ENCODE measurements at regions not wholly inside any gene's neighbourhood (a gene's known extent, or its start where the extent isn't known, plus 50 kb on each side); places are given as distances from the start of the nearest gene placed in this dataset.

DNA sequence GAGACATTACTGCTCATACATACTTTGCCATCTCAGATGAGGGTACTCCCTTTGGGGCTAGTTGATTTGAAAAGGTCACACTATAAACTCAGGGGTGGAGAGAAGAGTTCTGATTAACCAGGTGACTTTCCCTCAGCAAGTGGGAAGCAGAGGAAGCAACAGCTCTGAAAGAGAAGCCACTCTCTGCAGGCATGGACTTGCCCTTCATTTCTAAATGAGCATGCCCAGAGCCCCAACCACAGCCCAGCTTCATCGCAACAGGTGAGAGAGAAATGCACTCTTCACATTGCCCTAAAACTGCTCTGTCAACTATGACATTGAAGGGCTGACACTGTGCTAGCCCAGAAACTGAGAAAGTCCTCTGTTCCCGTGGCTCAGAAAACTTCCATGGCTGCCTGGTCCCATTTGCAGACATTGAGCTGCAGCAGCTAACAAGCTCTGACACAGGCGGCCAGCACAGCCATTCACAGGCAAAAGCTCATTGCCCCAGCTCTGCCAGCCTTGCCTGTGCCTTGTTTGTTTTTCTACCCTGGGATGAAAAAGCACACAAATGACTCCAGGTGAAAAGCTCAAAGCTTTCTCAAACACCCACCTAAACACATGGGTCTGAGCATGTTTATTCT lies 419.8 kb upstream of the DYNLRB2 start:
- Histone ChIP-seq H3K36me3 (no peaks in the 10 kb centered on the region), H3K4me1 (peaks cover 0 to 11% (median 0%) of the 10 kb centered on the region in 3 donors), H3K27me3 (no peaks in the 10 kb centered on the region), H3K4me3 (no peak overlapping the region), H3K9me3 (peaks cover 0 to 6% (median 0%) of the 10 kb centered on the region in 3 donors), H3K27ac (no peak overlapping the region)
- no peak for ATAC-seq
- 78% methylated on average over 3 of the region's 3 CpGs; no CpG with 5 or more reads in 1 of the 2 donors for WGBS, 2 donors (ENCODE audit: low coverage in 1 of 2)
- TF ChIP-seq EP300 (IDR thresholded peaks at IDR 0.05): no peak
- no peak for TF ChIP-seq POLR2AphosphoS5 (IDR thresholded peaks at IDR 0.05)
- TF ChIP-seq, protein P1, sequence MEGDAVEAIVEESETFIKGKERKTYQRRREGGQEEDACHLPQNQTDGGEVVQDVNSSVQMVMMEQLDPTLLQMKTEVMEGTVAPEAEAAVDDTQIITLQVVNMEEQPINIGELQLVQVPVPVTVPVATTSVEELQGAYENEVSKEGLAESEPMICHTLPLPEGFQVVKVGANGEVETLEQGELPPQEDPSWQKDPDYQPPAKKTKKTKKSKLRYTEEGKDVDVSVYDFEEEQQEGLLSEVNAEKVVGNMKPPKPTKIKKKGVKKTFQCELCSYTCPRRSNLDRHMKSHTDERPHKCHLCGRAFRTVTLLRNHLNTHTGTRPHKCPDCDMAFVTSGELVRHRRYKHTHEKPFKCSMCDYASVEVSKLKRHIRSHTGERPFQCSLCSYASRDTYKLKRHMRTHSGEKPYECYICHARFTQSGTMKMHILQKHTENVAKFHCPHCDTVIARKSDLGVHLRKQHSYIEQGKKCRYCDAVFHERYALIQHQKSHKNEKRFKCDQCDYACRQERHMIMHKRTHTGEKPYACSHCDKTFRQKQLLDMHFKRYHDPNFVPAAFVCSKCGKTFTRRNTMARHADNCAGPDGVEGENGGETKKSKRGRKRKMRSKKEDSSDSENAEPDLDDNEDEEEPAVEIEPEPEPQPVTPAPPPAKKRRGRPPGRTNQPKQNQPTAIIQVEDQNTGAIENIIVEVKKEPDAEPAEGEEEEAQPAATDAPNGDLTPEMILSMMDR (IDR thresholded peaks at IDR 0.05): no peak
- no peak for TF ChIP-seq POLR2A (IDR thresholded peaks at IDR 0.05)

DNA sequence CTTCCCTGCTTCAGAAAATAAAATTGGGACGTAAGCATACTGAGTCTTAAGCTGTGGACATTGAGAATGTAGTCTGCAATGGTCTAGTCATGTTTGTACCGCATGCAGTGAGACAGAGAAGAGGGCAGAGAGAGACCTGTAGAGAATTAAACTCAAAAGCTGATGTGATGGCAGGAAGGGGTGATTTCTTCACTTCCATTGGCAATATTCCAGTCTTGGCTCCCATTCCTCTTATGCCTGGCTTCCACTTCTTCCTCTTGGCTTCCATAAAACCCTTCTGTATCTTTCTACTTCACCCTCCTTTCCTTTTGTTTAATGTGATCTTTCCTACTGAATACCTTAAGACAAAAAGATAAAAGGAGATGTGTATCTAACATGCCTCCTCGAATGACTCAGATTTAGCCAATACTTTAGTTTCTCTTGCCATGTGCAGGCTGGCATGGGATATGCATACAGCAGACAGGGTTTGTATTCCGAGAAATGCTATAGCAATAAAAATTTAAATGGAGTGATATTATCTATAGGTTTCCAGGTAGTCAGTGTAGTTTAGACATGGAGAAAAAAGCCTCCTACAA lies 423.1 kb upstream of the DYNLRB2 start:
- Histone ChIP-seq H3K4me3 (no peak overlapping the region), H3K36me3 (no peaks in the 10 kb centered on the region), H3K27me3 (no peaks in the 10 kb centered on the region), H3K4me1 (peaks cover 0 to 8% (median 0%) of the 10 kb centered on the region in 3 donors), H3K9me3 (peaks cover 0 to 6% (median 0%) of the 10 kb centered on the region in 3 donors), H3K27ac (no peak overlapping the region)
- TF ChIP-seq, protein P1 (IDR thresholded peaks at IDR 0.05): no peak
- TF ChIP-seq POLR2AphosphoS5 (IDR thresholded peaks at IDR 0.05) (no peak), POLR2A (IDR thresholded peaks at IDR 0.05) (no peak), EP300 (IDR thresholded peaks at IDR 0.05) (no peak)
- 78 to 93% methylated on average over 3 to 4 of the region's 4 CpGs for WGBS, 2 donors (ENCODE audit: low coverage in 1 of 2)
- ATAC-seq: no peak

DNA sequence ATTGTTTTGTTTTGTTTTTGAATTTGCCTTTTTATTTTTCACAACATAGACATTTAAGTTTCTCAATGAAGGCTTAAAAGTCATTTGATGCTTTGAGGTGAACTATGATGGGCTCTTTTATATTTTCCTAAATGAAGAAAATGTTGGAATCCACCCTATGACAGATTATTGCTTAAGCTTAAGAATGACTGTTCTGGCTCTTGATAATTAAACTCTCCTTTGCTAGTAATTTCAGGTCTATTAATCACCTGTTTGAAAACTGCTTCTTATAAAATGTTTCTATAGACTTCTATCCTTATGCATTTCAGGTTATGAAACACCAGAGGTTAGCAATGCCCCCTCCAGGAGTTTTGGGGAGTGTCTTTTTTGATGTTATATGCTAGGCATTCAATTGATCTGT lies 424.1 kb upstream of the DYNLRB2 start:
- TF ChIP-seq EP300 (IDR thresholded peaks at IDR 0.05): no peak
- TF ChIP-seq POLR2AphosphoS5 (IDR thresholded peaks at IDR 0.05): no peak
- no peak for TF ChIP-seq POLR2A (IDR thresholded peaks at IDR 0.05)
- TF ChIP-seq, protein P1 (IDR thresholded peaks at IDR 0.05): no peak
- H3K4me3 ChIP-seq: no peak overlapping the region
- peaks cover 0 to 6% (median 0%) of the 10 kb centered on the region in 3 donors for H3K9me3 ChIP-seq
- H3K36me3 ChIP-seq: no peaks in the 10 kb centered on the region
- no peaks in the 10 kb centered on the region for H3K27me3 ChIP-seq
- no peak for ATAC-seq
- H3K27ac ChIP-seq: no peak overlapping the region
- H3K4me1 ChIP-seq: no peaks in the 10 kb centered on the region

DNA sequence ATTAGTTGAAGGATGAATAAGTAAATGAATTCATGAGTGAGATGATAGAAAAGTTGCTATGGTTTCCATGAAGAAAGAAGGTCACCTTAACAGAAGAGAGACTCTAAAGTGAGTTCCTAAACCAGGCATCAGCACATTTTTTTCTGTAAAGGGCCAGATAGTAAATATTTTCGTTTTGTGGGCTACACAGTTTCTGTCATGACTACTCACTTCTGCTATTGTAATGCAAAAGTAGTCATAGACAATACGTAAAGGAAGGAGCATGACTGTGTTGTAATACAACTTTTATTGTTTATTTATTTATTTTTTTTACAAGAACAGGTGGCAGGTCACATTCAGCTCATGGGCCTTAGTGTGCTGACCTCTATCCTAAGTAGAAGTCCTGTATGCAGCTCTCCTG lies 426.1 kb upstream of the DYNLRB2 start:
- 68 to 74% methylated on average over 2 of the region's 2 CpGs for WGBS, 2 donors (ENCODE audit: low coverage in 1 of 2)
- no peak for ATAC-seq

More for the DNA sequence above, 426.1 kb upstream of the DYNLRB2 start:
- Histone ChIP-seq H3K4me1 (no peaks in the 10 kb centered on the region), H3K27ac (no peak overlapping the region), H3K36me3 (no peaks in the 10 kb centered on the region), H3K27me3 (no peaks in the 10 kb centered on the region), H3K9me3 (peaks cover 0 to 6% (median 0%) of the 10 kb centered on the region in 3 donors), H3K4me3 (no peak overlapping the region)
- no peak for TF ChIP-seq POLR2AphosphoS5 (IDR thresholded peaks at IDR 0.05)
- no peak for TF ChIP-seq EP300 (IDR thresholded peaks at IDR 0.05)
- no peak for TF ChIP-seq POLR2A (IDR thresholded peaks at IDR 0.05)
- TF ChIP-seq, protein P1 (IDR thresholded peaks at IDR 0.05): no peak
